ENCODE measurements at regions not wholly inside any gene's neighbourhood (a gene's known extent, or its start where the extent isn't known, plus 50 kb on each side); places are given as distances from the start of the nearest gene placed in this dataset.

DNA sequence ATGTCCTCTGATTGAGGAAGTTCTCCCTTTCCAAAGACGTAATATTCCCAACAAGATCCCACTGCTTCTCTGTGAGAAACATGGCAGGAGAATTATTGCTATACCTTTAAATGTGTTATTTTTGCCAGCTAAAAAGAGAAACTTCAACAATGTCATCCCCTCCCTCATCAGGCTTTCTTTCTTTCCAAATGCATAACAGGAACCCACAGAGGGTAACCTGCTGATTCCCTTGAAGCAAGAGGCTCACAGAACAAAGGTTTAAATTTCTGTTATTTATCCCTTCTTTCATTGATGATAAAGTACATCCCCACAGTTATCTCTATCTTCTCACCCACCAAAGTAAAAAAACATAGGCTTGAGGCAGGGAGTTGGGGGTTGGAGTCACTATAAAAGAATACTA, 102.1 kb downstream of the SLC30A10 start:
- no peak overlapping the region for H3K27ac ChIP-seq (ENCODE audit: low read depth, low read length)
- TF ChIP-seq SIN3A (IDR thresholded peaks at IDR 0.05; ENCODE audit: low read depth) (no peak), CEBPB (IDR thresholded peaks at IDR 0.05; ENCODE audit: low read depth) (no peak), RAD21 (IDR thresholded peaks at IDR 0.05; ENCODE audit: low read depth) (no peak), YY1 (IDR thresholded peaks at IDR 0.05; ENCODE audit: extremely low read depth, insufficient replicate concordance, low read depth, low read length) (no peak), POLR2A (IDR thresholded peaks at IDR 0.05; ENCODE audit: borderline replicate concordance, extremely low read depth, insufficient read depth, insufficient read length) (no peak), FOSL1 (IDR thresholded peaks at IDR 0.05; ENCODE audit: low read depth) (no peak), ZNF274 (IDR thresholded peaks at IDR 0.05; ENCODE audit: low read depth, low read length) (no peak), ZFX (IDR thresholded peaks at IDR 0.05) (no peak), ELF1 (IDR thresholded peaks at IDR 0.05; ENCODE audit: borderline replicate concordance, low read depth) (no peak), TCF7L2 (IDR thresholded peaks at IDR 0.05; ENCODE audit: borderline replicate concordance, extremely low read depth, insufficient read depth, insufficient read length) (no peak), EGR1 (IDR thresholded peaks at IDR 0.05; ENCODE audit: low read depth) (no peak), CBX3 (IDR thresholded peaks at IDR 0.05; ENCODE audit: low read depth) (no peak), JUND (IDR thresholded peaks at IDR 0.05) (no peak), SRF (IDR thresholded peaks at IDR 0.05; ENCODE audit: low read depth) (no peak)
- TF ChIP-seq, protein P1, sequence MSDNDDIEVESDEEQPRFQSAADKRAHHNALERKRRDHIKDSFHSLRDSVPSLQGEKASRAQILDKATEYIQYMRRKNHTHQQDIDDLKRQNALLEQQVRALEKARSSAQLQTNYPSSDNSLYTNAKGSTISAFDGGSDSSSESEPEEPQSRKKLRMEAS (IDR thresholded peaks at IDR 0.05), result no peak
- TF ChIP-seq, protein P2, sequence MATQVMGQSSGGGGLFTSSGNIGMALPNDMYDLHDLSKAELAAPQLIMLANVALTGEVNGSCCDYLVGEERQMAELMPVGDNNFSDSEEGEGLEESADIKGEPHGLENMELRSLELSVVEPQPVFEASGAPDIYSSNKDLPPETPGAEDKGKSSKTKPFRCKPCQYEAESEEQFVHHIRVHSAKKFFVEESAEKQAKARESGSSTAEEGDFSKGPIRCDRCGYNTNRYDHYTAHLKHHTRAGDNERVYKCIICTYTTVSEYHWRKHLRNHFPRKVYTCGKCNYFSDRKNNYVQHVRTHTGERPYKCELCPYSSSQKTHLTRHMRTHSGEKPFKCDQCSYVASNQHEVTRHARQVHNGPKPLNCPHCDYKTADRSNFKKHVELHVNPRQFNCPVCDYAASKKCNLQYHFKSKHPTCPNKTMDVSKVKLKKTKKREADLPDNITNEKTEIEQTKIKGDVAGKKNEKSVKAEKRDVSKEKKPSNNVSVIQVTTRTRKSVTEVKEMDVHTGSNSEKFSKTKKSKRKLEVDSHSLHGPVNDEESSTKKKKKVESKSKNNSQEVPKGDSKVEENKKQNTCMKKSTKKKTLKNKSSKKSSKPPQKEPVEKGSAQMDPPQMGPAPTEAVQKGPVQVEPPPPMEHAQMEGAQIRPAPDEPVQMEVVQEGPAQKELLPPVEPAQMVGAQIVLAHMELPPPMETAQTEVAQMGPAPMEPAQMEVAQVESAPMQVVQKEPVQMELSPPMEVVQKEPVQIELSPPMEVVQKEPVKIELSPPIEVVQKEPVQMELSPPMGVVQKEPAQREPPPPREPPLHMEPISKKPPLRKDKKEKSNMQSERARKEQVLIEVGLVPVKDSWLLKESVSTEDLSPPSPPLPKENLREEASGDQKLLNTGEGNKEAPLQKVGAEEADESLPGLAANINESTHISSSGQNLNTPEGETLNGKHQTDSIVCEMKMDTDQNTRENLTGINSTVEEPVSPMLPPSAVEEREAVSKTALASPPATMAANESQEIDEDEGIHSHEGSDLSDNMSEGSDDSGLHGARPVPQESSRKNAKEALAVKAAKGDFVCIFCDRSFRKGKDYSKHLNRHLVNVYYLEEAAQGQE (IDR thresholded peaks at IDR 0.05; ENCODE audit: low read depth), result no peak
- TF ChIP-seq, protein P3, sequence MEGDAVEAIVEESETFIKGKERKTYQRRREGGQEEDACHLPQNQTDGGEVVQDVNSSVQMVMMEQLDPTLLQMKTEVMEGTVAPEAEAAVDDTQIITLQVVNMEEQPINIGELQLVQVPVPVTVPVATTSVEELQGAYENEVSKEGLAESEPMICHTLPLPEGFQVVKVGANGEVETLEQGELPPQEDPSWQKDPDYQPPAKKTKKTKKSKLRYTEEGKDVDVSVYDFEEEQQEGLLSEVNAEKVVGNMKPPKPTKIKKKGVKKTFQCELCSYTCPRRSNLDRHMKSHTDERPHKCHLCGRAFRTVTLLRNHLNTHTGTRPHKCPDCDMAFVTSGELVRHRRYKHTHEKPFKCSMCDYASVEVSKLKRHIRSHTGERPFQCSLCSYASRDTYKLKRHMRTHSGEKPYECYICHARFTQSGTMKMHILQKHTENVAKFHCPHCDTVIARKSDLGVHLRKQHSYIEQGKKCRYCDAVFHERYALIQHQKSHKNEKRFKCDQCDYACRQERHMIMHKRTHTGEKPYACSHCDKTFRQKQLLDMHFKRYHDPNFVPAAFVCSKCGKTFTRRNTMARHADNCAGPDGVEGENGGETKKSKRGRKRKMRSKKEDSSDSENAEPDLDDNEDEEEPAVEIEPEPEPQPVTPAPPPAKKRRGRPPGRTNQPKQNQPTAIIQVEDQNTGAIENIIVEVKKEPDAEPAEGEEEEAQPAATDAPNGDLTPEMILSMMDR (IDR thresholded peaks at IDR 0.05 in 2 of 3, conservative IDR thresholded peaks at IDR 0.05 in 1 of 3; ENCODE audit: borderline replicate concordance in 1 of 3, insufficient read depth in 1 of 3, low read depth in 2 of 3, low read length in 2 of 3), result no peak
- no peak overlapping the region for H3K4me2 ChIP-seq (ENCODE audit: low read length)
- H3K79me2 ChIP-seq (ENCODE audit: insufficient read depth, low read length), result no peaks in the 10 kb centered on the region
- ATAC-seq (no peak), DNase-seq (ENCODE audit: low read depth, low spot score) (no peak)
- no peak overlapping the region for H2AFZ ChIP-seq (ENCODE audit: low read depth, low read length, poor library complexity, severe bottlenecking)
- H4K20me1 ChIP-seq (ENCODE audit: insufficient read depth), result no peaks in the 10 kb centered on the region
- H3K4me3 ChIP-seq (replicated peaks in 1 of 2; ENCODE audit: low read depth in 1 of 2, low read length in 2 of 2), result no peak overlapping the region
- H3K36me3 ChIP-seq (ENCODE audit: control insufficient read depth in 1 of 2, insufficient read depth in 2 of 2, low read length in 2 of 2), result no peaks in the 10 kb centered on the region
- ChIA-PET CTCF (no interaction called here), RAD21 (ENCODE audit: low non-redundant PET in 1 of 2, low total read pairs in 2 of 2, uncharacterized antibody in 2 of 2, unreplicated experiment in 2 of 2) (no interaction called here), POLR2A (no interaction called here)
- no peaks in the 10 kb centered on the region for H3K4me1 ChIP-seq (ENCODE audit: control insufficient read depth in 1 of 2, insufficient read depth in 2 of 2, low read length in 2 of 2)
- intact Hi-C loops (cut with micrococcal nuclease), result no loop called here
- H3K9ac ChIP-seq (ENCODE audit: low read length), result no peak overlapping the region
- H3K9me2 ChIP-seq (ENCODE audit: insufficient read depth), result no peaks in the 10 kb centered on the region
- H3K27me3 ChIP-seq (ENCODE audit: insufficient read depth, low read length), result no peaks in the 10 kb centered on the region
- H3K9me3 ChIP-seq (ENCODE audit: control insufficient read depth in 1 of 2, insufficient read depth in 1 of 2, low read depth in 1 of 2, low read length in 2 of 2), result no peaks in the 10 kb centered on the region
- BruUV-seq (replicated peaks), result no TSS peak

All from HCT116 (cell line).